Peyer's patch (tissue), 4 donors: ENCODE measurements at regions not wholly inside any gene's neighbourhood (a gene's known extent, or its start where the extent isn't known, plus 50 kb on each side); places are given as distances from the start of the nearest gene placed in this dataset.

Experiments used
- DNase-seq, 3 donors: peaks; one replicate each; pipeline ENCODE4 v3.0.0-alpha.2; 2017 to 2019
- H3K27ac ChIP-seq, 4 donors: fragments of 200-600 bp; sonication (generic); one replicate each; pipeline ENCODE4 v1.5.1; 2016 to 2019
- H3K27me3 ChIP-seq, 2 donors: fragments of 200-600 bp; sonication (generic); one replicate each; pipeline ENCODE4 v1.5.1; 2019
- H3K36me3 ChIP-seq, 3 donors: fragments of 200-600 bp; sonication (generic); one replicate each; pipeline ENCODE4 v1.5.1; 2016 to 2019
- H3K4me1 ChIP-seq, 4 donors: fragments of 200-600 bp; sonication (generic); one replicate each; pipeline ENCODE4 v1.5.1; 2016 to 2019
- H3K4me3 ChIP-seq, 4 donors: fragments of 200-600 bp; sonication (generic); 1 replicate in 3 of 4; 2 replicates in 1 of 4; pipeline ENCODE4 v1.5.1; 2016 to 2019; ENCODE audit warnings: mild to moderate bottlenecking in 1 of 4
- H3K9me3 ChIP-seq, 4 donors: fragments of 200-600 bp; sonication (generic); one replicate each; pipeline ENCODE4 v1.5.1; 2016 to 2019; ENCODE audit warnings: mild to moderate bottlenecking in 1 of 4
- CTCF ChIP-seq, 6 experiments: fragments of 450-650 bp in 4 of 6; fragments of 200-600 bp in 2 of 6; sonication (generic) in 1 of 6; IDR thresholded peaks; one replicate each; pipeline ENCODE4 v1.5.1; 2017 to 2019; ENCODE audit warnings: antibody characterized with exemption in 6 of 6, mild to moderate bottlenecking in 3 of 6, moderate library complexity in 1 of 6
- POLR2A ChIP-seq, 2 donors: fragments of 450-650 bp; IDR thresholded peaks; one replicate each; pipeline ENCODE4 v1.5.1; 2017; ENCODE audit warnings: antibody characterized with exemption in 2 of 2, mild to moderate bottlenecking in 2 of 2, moderate library complexity in 2 of 2

- DNase-seq: no peak
- Histone ChIP-seq H3K4me3 (no peak overlapping the region), H3K36me3 (no peaks in the 10 kb centered on the region), H3K4me1 (no peaks in the 10 kb centered on the region), H3K27ac (no peak overlapping the region), H3K27me3 (no peaks in the 10 kb centered on the region), H3K9me3 (no peaks in the 10 kb centered on the region)
- TF ChIP-seq CTCF (IDR thresholded peaks at IDR 0.05) (no peak), POLR2A (IDR thresholded peaks at IDR 0.05) (no peak)
These were observed 429.1 kb downstream of the CBLN2 start for GRCh38 chr18:72114801-72115594.

- Histone ChIP-seq H3K27me3 (no peaks in the 10 kb centered on the region), H3K4me3 (no peak overlapping the region), H3K27ac (no peak overlapping the region), H3K36me3 (no peaks in the 10 kb centered on the region), H3K4me1 (no peaks in the 10 kb centered on the region), H3K9me3 (no peaks in the 10 kb centered on the region)
- no peak for DNase-seq
- no peak for TF ChIP-seq CTCF (IDR thresholded peaks at IDR 0.05)
- no peak for TF ChIP-seq POLR2A (IDR thresholded peaks at IDR 0.05)
These were observed 436.3 kb downstream of the CBLN2 start for GRCh38 chr18:72107647-72108383.

GRCh38 chr18:72104851-72105250, 439.3 kb downstream of the CBLN2 start:
- Histone ChIP-seq H3K27me3 (no peaks in the 10 kb centered on the region), H3K36me3 (no peaks in the 10 kb centered on the region), H3K27ac (no peak overlapping the region), H3K4me1 (no peaks in the 10 kb centered on the region), H3K4me3 (no peak overlapping the region), H3K9me3 (no peaks in the 10 kb centered on the region)
- TF ChIP-seq CTCF (IDR thresholded peaks at IDR 0.05) (no peak), POLR2A (IDR thresholded peaks at IDR 0.05) (no peak)
- no peak for DNase-seq

GRCh38 chr18:72102412-72102811, 441.7 kb downstream of the CBLN2 start:
- DNase-seq: no peak
- Histone ChIP-seq H3K9me3 (no peaks in the 10 kb centered on the region), H3K4me3 (no peak overlapping the region), H3K27ac (no peak overlapping the region), H3K27me3 (no peaks in the 10 kb centered on the region), H3K4me1 (no peaks in the 10 kb centered on the region), H3K36me3 (no peaks in the 10 kb centered on the region)
- TF ChIP-seq CTCF (IDR thresholded peaks at IDR 0.05): no peak
- TF ChIP-seq POLR2A (IDR thresholded peaks at IDR 0.05): no peak

- H3K36me3 ChIP-seq: no peaks in the 10 kb centered on the region
- no peak overlapping the region for H3K4me3 ChIP-seq
- DNase-seq: no peak
- no peaks in the 10 kb centered on the region for H3K27me3 ChIP-seq
- no peaks in the 10 kb centered on the region for H3K4me1 ChIP-seq
- no peak overlapping the region for H3K27ac ChIP-seq
- no peaks in the 10 kb centered on the region for H3K9me3 ChIP-seq
- TF ChIP-seq CTCF (IDR thresholded peaks at IDR 0.05): no peak
- TF ChIP-seq POLR2A (IDR thresholded peaks at IDR 0.05): no peak
These were observed 443.6 kb downstream of the CBLN2 start for GRCh38 chr18:72100465-72101004.
